Fibroblast of lung (primary cell): ENCODE measurements at regions not wholly inside any gene's neighbourhood (a gene's known extent, or its start where the extent isn't known, plus 50 kb on each side); places are given as distances from the start of the nearest gene placed in this dataset.
A peak's percentile ranks its signal among the peaks of the same experiment; 100 is the strongest.

Source experiments
- DNase-seq, 2 donors: peaks; one replicate each; pipeline versions ENCODE4 v3.0.0 to v3.0.0-alpha.2; 2010; ENCODE audit warnings: low read depth in 2 of 2
- H2AFZ ChIP-seq: 2 replicates; pipeline ENCODE4 v1.5.1; 2012; ENCODE audit warnings: low read length, control low read depth, inconsistent platforms
- H3K27ac ChIP-seq: 2 replicates; pipeline ENCODE4 v1.5.1; 2011; ENCODE audit warnings: low read length, control low read depth; ENCODE audit not compliant: insufficient read depth
- H3K27me3 ChIP-seq: 2 replicates; pipeline ENCODE4 v1.5.1; 2011; ENCODE audit warnings: mild to moderate bottlenecking, low read length; ENCODE audit not compliant: control insufficient read depth, insufficient read depth
- H3K36me3 ChIP-seq: 2 replicates; pipeline ENCODE4 v1.5.1; 2011; ENCODE audit warnings: low read length; ENCODE audit not compliant: control insufficient read depth, insufficient read depth
- H3K4me1 ChIP-seq: 2 replicates; pipeline ENCODE4 v1.5.1; 2011; ENCODE audit warnings: low read length; ENCODE audit not compliant: control insufficient read depth, insufficient read depth; ENCODE audit errors: extremely low read depth
- H3K4me2 ChIP-seq: 2 replicates; pipeline ENCODE4 v1.5.1; 2011; ENCODE audit warnings: low read length, control low read depth; ENCODE audit not compliant: insufficient read depth; ENCODE audit errors: extremely low read depth
- H3K4me3 ChIP-seq, 4 experiments: fragments of 200-600 bp in 1 of 4; sonication (generic) in 1 of 4; replicated peaks in 1 of 4; 2 replicates each; pipeline ENCODE4 v1.5.1; 2011 to 2016; ENCODE audit warnings: low read length in 4 of 4, low read depth in 3 of 4, mild to moderate bottlenecking in 3 of 4, control low read depth in 2 of 4, inconsistent platforms in 1 of 4, mixed read lengths in 1 of 4; ENCODE audit not compliant: insufficient read depth in 1 of 4; ENCODE audit errors: control extremely low read depth in 1 of 4
- H3K79me2 ChIP-seq: 2 replicates; pipeline ENCODE4 v1.5.1; 2012; ENCODE audit warnings: mild to moderate bottlenecking, low read length, inconsistent platforms; ENCODE audit not compliant: control insufficient read depth, insufficient read depth
- H3K9ac ChIP-seq: 2 replicates; pipeline ENCODE4 v1.5.1; 2011; ENCODE audit warnings: mild to moderate bottlenecking, low read length, control low read depth; ENCODE audit not compliant: insufficient read depth
- H3K9me3 ChIP-seq: 2 replicates; pipeline ENCODE4 v1.5.1; 2012; ENCODE audit warnings: low read depth, low read length; ENCODE audit not compliant: control insufficient read depth, insufficient read depth
- H4K20me1 ChIP-seq: 2 replicates; pipeline ENCODE4 v1.5.1; 2011; ENCODE audit warnings: low read length; ENCODE audit not compliant: control insufficient read depth, insufficient read depth; ENCODE audit errors: extremely low read depth
- EZH2 ChIP-seq: IDR thresholded peaks from 2 replicates; pipeline ENCODE4 v1.5.1; 2012; ENCODE audit warnings: low read length, control low read depth, mild to moderate bottlenecking; ENCODE audit errors: missing control alignments
- TF ChIP-seq, protein P1 (sequence below), 2 donors: IDR thresholded peaks in 1 of 2; conservative IDR thresholded peaks in 1 of 2; 1 replicate in 1 of 2; 2 replicates in 1 of 2; pipeline ENCODE4 v1.5.1; 2011 to 2012; ENCODE audit warnings: low read length in 2 of 2, control low read depth in 1 of 2, inconsistent platforms in 1 of 2, low read depth in 1 of 2, mild to moderate bottlenecking in 1 of 2

DNA sequence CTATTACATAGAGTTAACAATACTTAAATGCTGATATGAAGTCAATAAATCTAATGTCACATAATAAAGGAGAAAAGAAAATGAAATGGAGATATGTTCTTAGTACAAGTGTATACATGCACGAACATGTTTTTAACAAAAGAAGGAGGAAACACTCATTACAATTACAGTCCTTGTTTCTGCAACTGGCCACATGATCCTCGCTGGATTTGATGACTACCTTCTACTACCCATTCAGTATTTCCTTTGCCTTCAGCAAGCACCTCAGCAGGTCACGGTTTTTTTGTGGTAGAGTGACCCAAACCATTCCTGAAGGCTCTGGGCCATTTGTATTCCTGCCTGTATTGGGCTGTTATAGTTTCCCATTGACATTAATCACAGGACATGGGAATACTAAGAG, 172.8 kb upstream of the CXADR start:
- no peak overlapping the region for H3K27ac ChIP-seq
- no peaks in the 10 kb centered on the region for H3K36me3 ChIP-seq
- H3K9me3 ChIP-seq = no peaks in the 10 kb centered on the region
- H3K27me3 ChIP-seq = no peaks in the 10 kb centered on the region
- no peak overlapping the region for H3K4me3 ChIP-seq
- no peaks in the 10 kb centered on the region for H3K79me2 ChIP-seq
- no peaks in the 10 kb centered on the region for H4K20me1 ChIP-seq
- H3K4me1 ChIP-seq = no peaks in the 10 kb centered on the region
- H3K9ac ChIP-seq = no peak overlapping the region
- no peak for DNase-seq
- H3K4me2 ChIP-seq = no peak overlapping the region
- no peak overlapping the region for H2AFZ ChIP-seq
- TF ChIP-seq EZH2 = no peak
- TF ChIP-seq, protein P1, sequence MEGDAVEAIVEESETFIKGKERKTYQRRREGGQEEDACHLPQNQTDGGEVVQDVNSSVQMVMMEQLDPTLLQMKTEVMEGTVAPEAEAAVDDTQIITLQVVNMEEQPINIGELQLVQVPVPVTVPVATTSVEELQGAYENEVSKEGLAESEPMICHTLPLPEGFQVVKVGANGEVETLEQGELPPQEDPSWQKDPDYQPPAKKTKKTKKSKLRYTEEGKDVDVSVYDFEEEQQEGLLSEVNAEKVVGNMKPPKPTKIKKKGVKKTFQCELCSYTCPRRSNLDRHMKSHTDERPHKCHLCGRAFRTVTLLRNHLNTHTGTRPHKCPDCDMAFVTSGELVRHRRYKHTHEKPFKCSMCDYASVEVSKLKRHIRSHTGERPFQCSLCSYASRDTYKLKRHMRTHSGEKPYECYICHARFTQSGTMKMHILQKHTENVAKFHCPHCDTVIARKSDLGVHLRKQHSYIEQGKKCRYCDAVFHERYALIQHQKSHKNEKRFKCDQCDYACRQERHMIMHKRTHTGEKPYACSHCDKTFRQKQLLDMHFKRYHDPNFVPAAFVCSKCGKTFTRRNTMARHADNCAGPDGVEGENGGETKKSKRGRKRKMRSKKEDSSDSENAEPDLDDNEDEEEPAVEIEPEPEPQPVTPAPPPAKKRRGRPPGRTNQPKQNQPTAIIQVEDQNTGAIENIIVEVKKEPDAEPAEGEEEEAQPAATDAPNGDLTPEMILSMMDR (conservative IDR thresholded peaks at IDR 0.05 in 1 of 2, IDR thresholded peaks at IDR 0.05 in 1 of 2; ENCODE audit: low read depth in 1 of 2, low read length in 2 of 2) = no peak

DNA sequence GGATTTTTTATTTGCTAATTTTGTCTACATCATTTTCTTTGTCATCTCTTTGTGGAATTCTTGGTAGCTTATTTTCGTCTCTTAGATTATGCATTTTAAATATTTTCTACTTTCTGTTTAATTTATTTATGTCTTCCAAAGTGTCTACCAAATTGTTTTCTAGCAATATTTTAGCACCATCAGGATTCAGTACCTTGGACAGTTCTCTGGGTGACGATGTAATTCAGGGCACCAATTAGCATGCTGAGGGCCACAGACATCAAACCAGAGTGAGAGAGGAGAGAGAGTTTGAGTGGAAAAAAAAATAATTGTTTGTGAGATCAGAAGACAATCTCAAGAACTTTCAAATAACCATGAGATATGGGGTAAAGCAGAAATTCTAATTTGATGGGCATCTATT, 169.8 kb upstream of the CXADR start:
- Histone ChIP-seq H3K4me2 (no peak overlapping the region), H3K36me3 (no peaks in the 10 kb centered on the region), H3K9me3 (no peaks in the 10 kb centered on the region), H3K27me3 (no peaks in the 10 kb centered on the region), H3K9ac (no peak overlapping the region), H3K79me2 (no peaks in the 10 kb centered on the region), H2AFZ (no peak overlapping the region), H3K4me1 (no peaks in the 10 kb centered on the region), H3K27ac (no peak overlapping the region), H4K20me1 (no peaks in the 10 kb centered on the region), H3K4me3 (no peak overlapping the region)
- TF ChIP-seq, protein P1 (conservative IDR thresholded peaks at IDR 0.05 in 1 of 2, IDR thresholded peaks at IDR 0.05 in 1 of 2; ENCODE audit: low read depth in 1 of 2, low read length in 2 of 2) = no peak
- no peak for TF ChIP-seq EZH2
- peak; percentile 3 to 26 for DNase-seq

DNA sequence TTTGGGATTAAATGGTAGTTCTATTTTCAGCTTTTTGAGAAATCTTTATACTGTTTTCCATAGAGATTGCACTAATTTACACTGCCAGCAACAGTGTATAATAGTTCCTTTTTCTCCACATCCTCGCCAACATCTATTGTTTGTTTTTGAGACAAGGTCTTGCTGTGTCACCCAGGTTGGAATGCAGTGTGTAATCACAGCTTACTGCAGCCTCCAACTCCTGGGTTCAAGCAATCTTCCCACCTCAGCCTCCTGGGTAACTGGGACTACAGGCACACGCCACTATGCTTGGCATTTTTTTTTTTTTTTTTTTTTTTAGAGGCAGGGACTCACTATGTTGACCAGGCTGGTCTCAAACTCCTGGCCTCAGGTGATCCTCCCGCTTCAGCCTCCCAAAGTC, 164.5 kb upstream of the CXADR start:
- Histone ChIP-seq H3K79me2 (no peaks in the 10 kb centered on the region), H2AFZ (no peak overlapping the region), H4K20me1 (no peaks in the 10 kb centered on the region), H3K4me1 (no peaks in the 10 kb centered on the region), H3K9me3 (no peaks in the 10 kb centered on the region), H3K4me3 (no peak overlapping the region), H3K36me3 (no peaks in the 10 kb centered on the region), H3K27ac (no peak overlapping the region), H3K4me2 (no peak overlapping the region), H3K27me3 (no peaks in the 10 kb centered on the region), H3K9ac (no peak overlapping the region)
- no peak for TF ChIP-seq EZH2
- TF ChIP-seq, protein P1 (conservative IDR thresholded peaks at IDR 0.05 in 1 of 2, IDR thresholded peaks at IDR 0.05 in 1 of 2; ENCODE audit: low read depth in 1 of 2, low read length in 2 of 2) = no peak
- DNase-seq = no peak
